ENCODE measurements at regions not wholly inside any gene's neighbourhood (a gene's known extent, or its start where the extent isn't known, plus 50 kb on each side); places are given as distances from the start of the nearest gene placed in this dataset.

- intact Hi-C loops (cut with DNase I) = no loop called here
- Histone ChIP-seq H3K27ac (no peak overlapping the region), H3K27me3 (peaks cover 0 to 8% (median 0%) of the 10 kb centered on the region in 9 donors), H3K4me3 (no peak overlapping the region), H3K36me3 (no peaks in the 10 kb centered on the region), H3K4me1 (no peaks in the 10 kb centered on the region), H3K9me3 (peaks cover 0 to 11% (median 0%) of the 10 kb centered on the region in 12 donors)
- WGBS, 4 donors = 47 to 53% (median 51%) methylated on average over 13 of the region's 13 CpGs
- peak; percentile 49 to 70 (median 60) for ATAC-seq
- peak in 1 of 5 donors; percentile 8 for DNase-seq
- TF ChIP-seq POLR2A (IDR thresholded peaks at IDR 0.05) = no peak
- TF ChIP-seq CTCF (IDR thresholded peaks at IDR 0.05) = peak in 11 of 12 donors; percentile 17 to 59 (median 40)
Measured at GRCh38 chr17:13306310-13306962, 288.6 kb upstream of the ELAC2 start.

GRCh38 chr17:13302983-13303382 lies 285.2 kb upstream of the ELAC2 start:
- peaks cover 0 to 4% (median 0%) of the 10 kb centered on the region in 12 donors for H3K9me3 ChIP-seq
- TF ChIP-seq CTCF (IDR thresholded peaks at IDR 0.05) (no peak), POLR2A (IDR thresholded peaks at IDR 0.05) (no peak)
- intact Hi-C loops (cut with DNase I) = no loop called here
- H3K4me3 ChIP-seq = no peak overlapping the region
- H3K27me3 ChIP-seq = peaks cover 0 to 8% (median 0%) of the 10 kb centered on the region in 9 donors
- H3K27ac ChIP-seq = no peak overlapping the region
- DNase-seq (no peak), ATAC-seq (no peak)
- WGBS, 4 donors = 64 to 76% (median 71%) methylated on average over 4 of the region's 4 CpGs
- peaks cover 0 to 2% (median 0%) of the 10 kb centered on the region in 12 donors for H3K4me1 ChIP-seq
- no peaks in the 10 kb centered on the region for H3K36me3 ChIP-seq

GRCh38 chr17:13302419-13302818 lies 284.6 kb upstream of the ELAC2 start:
- Histone ChIP-seq H3K27me3 (peaks cover 0 to 8% (median 0%) of the 10 kb centered on the region in 9 donors), H3K27ac (no peak overlapping the region), H3K4me3 (no peak overlapping the region), H3K36me3 (no peaks in the 10 kb centered on the region), H3K4me1 (peaks cover 0 to 7% (median 0%) of the 10 kb centered on the region in 12 donors), H3K9me3 (peaks cover 0 to 3% (median 0%) of the 10 kb centered on the region in 12 donors)
- ATAC-seq = no peak
- TF ChIP-seq CTCF (IDR thresholded peaks at IDR 0.05) (no peak), POLR2A (IDR thresholded peaks at IDR 0.05) (no peak)
- 71 to 88% (median 78%) methylated on average over 3 of the region's 3 CpGs for WGBS, 4 donors
- no peak for DNase-seq
- intact Hi-C loops (cut with DNase I) = no loop called here

GRCh38 chr17:13297183-13297582 lies 279.4 kb upstream of the ELAC2 start:
- intact Hi-C loops (cut with DNase I) = no loop called here
- no peak for TF ChIP-seq POLR2A (IDR thresholded peaks at IDR 0.05)
- TF ChIP-seq CTCF (IDR thresholded peaks at IDR 0.05) = no peak
- DNase-seq (peak in 3 of 5 donors; percentile 35 to 45 (median 40)), ATAC-seq (peak; percentile 34 to 86 (median 71))
- peak overlapping the region in 5 of 12 donors; percentile 4 to 46 (median 34) for H3K27ac ChIP-seq
- H3K9me3 ChIP-seq = no peaks in the 10 kb centered on the region
- no peak overlapping the region for H3K4me3 ChIP-seq
- H3K36me3 ChIP-seq = no peaks in the 10 kb centered on the region
- H3K4me1 ChIP-seq = peaks cover 0 to 8% (median 0%) of the 10 kb centered on the region in 12 donors
- WGBS, 4 donors = 53 to 68% (median 58%) methylated on average over 3 of the region's 3 CpGs
- H3K27me3 ChIP-seq = no peaks in the 10 kb centered on the region

All from heart left ventricle (tissue), 16 donors.